Stomach (tissue), 8 donors: ENCODE measurements at regions not wholly inside any gene's neighbourhood (a gene's known extent, or its start where the extent isn't known, plus 50 kb on each side); places are given as distances from the start of the nearest gene placed in this dataset.

Experiments used
- DNase-seq, 2 donors: peaks; one replicate each; pipeline versions ENCODE4 v3.0.0 to v3.0.0-alpha.2; 2013 to 2019
- H3K27ac ChIP-seq, 5 donors: fragments of 200-600 bp in 4 of 5; sonication (generic) in 4 of 5; one replicate each; pipeline ENCODE4 v1.5.1; 2013 to 2019; ENCODE audit warnings: mild to moderate bottlenecking in 1 of 5, moderate library complexity in 1 of 5
- H3K27me3 ChIP-seq, 3 donors: fragments of 200-600 bp; sonication (generic); one replicate each; pipeline ENCODE4 v1.5.1; 2017 to 2019; ENCODE audit warnings: mixed run types in 1 of 3
- H3K36me3 ChIP-seq, 4 donors: fragments of 200-600 bp; sonication (generic); 1 replicate in 3 of 4; 2 replicates in 1 of 4; pipeline ENCODE4 v1.5.1; 2016 to 2019
- H3K4me1 ChIP-seq, 4 donors: fragments of 200-600 bp; sonication (generic); one replicate each; pipeline ENCODE4 v1.5.1; 2016 to 2019
- H3K4me3 ChIP-seq, 4 donors: fragments of 200-600 bp; sonication (generic) in 3 of 4; one replicate each; pipeline ENCODE4 v1.5.1; 2016 to 2019; ENCODE audit warnings: mild to moderate bottlenecking in 1 of 4
- H3K9me3 ChIP-seq, 4 donors: fragments of 200-600 bp; sonication (generic); one replicate each; pipeline ENCODE4 v1.5.1; 2016 to 2019
- EP300 ChIP-seq: sonication (generic); formaldehyde crosslinking; IDR thresholded peaks from one replicate; pipeline ENCODE4 v1.6.1; 2017; ENCODE audit warnings: antibody characterized with exemption
- POLR2A ChIP-seq, 4 donors: fragments of 450-650 bp; IDR thresholded peaks; one replicate each; pipeline ENCODE4 v1.6.1; 2016; ENCODE audit warnings: antibody characterized with exemption in 4 of 4, control low read depth in 2 of 4, mild to moderate bottlenecking in 1 of 4, moderate library complexity in 1 of 4
- POLR2AphosphoS5 ChIP-seq, 3 donors: sonication (generic); formaldehyde crosslinking; IDR thresholded peaks; one replicate each; pipeline ENCODE4 v1.6.1; 2016; ENCODE audit warnings: antibody characterized with exemption in 3 of 3
- WGBS, 5 donors: extraction: QIAGEN DNeasy Blood & Tissue Kit in 3 of 5; methylation state at CpG; one replicate each; pipeline versions ENCODE4 v1.1.5 to v1.1.7; 2013 to 2018; 5-methylcytosine and 5-hydroxymethylcytosine counted together
- intact Hi-C: fragments of 100-400 bp; cut with DNase I; formaldehyde crosslinking; loops from one replicate; pipeline ENCODE4 v1.15.1; 2023; ENCODE audit warnings: low total_unique reads
- TF ChIP-seq, protein P1 (sequence below), 7 experiments: fragments of 450-650 bp in 4 of 7; fragments of 200-600 bp in 3 of 7; sonication (generic) in 3 of 7; IDR thresholded peaks; one replicate each; pipeline ENCODE4 v1.5.1; 2016 to 2019; ENCODE audit warnings: antibody characterized with exemption in 7 of 7, control low read depth in 2 of 7, mild to moderate bottlenecking in 1 of 7
- donor health status: healthy with polysubstance abuse.
- donor health status: Bipolar disorder and iron deficiency.
- donor health status: healthy.

DNA sequence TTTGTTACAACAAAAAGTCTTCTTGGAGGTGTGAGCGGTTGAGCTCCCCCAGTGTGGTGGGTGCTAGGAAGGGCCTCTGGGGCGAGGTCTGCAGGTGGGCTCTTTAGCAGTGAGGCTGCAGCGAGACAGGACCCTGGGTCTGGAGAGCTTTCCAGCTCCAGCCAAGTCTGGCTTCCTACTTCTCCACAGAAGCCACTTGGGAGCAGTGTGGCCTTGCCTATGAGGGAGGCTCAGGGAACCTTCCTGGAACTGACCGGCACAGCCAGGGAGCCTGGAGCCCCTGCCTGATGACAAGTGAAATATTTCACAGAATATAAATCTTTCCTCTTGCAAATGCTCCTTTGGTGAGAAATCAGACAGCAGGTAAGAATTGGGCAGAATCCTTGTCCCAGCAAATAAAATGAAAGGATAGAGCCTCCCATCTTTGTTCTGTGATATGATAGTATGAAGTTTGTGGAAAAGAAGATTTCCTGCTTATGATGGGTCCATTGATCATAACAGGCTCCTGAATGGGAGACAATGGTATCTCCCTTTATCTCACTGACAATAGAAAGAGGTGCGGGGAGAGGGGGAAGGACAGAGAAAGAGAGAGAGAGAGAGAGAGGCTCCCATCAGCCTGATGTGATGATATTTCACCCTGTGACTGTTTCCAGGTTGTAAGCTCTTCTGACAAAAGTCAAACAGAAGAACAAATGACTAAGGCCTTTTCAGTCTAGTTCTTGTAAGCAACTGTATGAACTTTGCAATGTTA is 289.8 kb upstream of the SPRED2 start:
- Histone ChIP-seq H3K27ac (no peak overlapping the region), H3K4me1 (no peaks in the 10 kb centered on the region), H3K36me3 (no peaks in the 10 kb centered on the region), H3K27me3 (no peaks in the 10 kb centered on the region), H3K9me3 (peaks cover 0 to 8% (median 0%) of the 10 kb centered on the region in 4 donors), H3K4me3 (no peak overlapping the region)
- intact Hi-C loops: no loop called here
- no peak for TF ChIP-seq POLR2AphosphoS5 (IDR thresholded peaks at IDR 0.05)
- TF ChIP-seq, protein P1, sequence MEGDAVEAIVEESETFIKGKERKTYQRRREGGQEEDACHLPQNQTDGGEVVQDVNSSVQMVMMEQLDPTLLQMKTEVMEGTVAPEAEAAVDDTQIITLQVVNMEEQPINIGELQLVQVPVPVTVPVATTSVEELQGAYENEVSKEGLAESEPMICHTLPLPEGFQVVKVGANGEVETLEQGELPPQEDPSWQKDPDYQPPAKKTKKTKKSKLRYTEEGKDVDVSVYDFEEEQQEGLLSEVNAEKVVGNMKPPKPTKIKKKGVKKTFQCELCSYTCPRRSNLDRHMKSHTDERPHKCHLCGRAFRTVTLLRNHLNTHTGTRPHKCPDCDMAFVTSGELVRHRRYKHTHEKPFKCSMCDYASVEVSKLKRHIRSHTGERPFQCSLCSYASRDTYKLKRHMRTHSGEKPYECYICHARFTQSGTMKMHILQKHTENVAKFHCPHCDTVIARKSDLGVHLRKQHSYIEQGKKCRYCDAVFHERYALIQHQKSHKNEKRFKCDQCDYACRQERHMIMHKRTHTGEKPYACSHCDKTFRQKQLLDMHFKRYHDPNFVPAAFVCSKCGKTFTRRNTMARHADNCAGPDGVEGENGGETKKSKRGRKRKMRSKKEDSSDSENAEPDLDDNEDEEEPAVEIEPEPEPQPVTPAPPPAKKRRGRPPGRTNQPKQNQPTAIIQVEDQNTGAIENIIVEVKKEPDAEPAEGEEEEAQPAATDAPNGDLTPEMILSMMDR (IDR thresholded peaks at IDR 0.05): peak in 1 of 7 experiments; percentile 30
- DNase-seq: peak; percentile 44 to 88
- WGBS, 5 donors: 58 to 64% (median 61%) methylated on average over 5 of the region's 5 CpGs

DNA sequence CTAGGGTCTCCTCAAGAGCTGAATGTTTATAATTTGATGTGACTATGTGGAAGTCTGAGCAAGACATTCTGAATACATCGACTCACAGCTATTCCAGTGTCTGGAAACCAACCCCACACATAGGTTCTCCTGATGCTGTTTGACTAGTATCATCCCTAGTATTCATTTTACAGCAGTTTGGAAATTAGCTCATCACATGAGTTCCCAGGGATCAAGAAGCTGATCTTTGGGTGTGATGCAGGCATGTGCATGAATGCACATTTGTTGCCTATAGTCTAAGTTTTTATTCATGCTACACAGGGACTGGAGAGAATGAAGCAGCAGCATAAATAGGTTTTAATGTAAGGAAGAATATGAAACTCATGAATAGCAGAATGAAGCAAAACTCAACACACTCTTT is 284.3 kb upstream of the SPRED2 start:
- intact Hi-C loops: no loop called here
- TF ChIP-seq, protein P1 (IDR thresholded peaks at IDR 0.05): no peak
- TF ChIP-seq EP300 (no peak), POLR2AphosphoS5 (IDR thresholded peaks at IDR 0.05) (no peak), POLR2A (IDR thresholded peaks at IDR 0.05) (no peak)
- Histone ChIP-seq H3K4me3 (no peak overlapping the region), H3K27ac (no peak overlapping the region), H3K4me1 (peaks cover 0 to 30% (median 15%) of the 10 kb centered on the region in 4 donors), H3K36me3 (no peaks in the 10 kb centered on the region), H3K27me3 (no peaks in the 10 kb centered on the region), H3K9me3 (no peaks in the 10 kb centered on the region)
- 71 to 100% (median 82%) methylated on average over 1 of the region's 1 CpG for WGBS, 5 donors
- DNase-seq: no peak

DNA sequence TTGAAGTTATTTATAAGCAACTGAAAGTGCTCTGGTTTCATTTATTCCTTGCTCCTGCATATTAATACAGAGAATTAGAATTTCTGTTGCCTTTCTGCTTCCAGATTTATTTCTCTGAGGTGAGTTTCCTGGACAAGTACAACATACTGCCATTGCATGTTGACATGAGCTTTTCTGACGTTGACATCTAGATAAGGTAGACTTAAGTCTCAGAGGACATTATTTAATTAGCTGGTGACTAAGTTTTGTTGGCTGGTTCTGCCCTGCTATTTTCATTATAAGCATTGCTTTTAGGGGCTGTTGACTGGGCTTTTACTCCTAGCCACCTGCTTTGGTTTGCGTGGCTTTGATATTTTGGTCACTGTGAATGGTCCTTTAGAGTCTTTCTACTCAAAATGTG is 282.9 kb upstream of the SPRED2 start:
- TF ChIP-seq, protein P1 (IDR thresholded peaks at IDR 0.05): no peak
- no peak for TF ChIP-seq POLR2A (IDR thresholded peaks at IDR 0.05)
- TF ChIP-seq EP300: no peak
- TF ChIP-seq POLR2AphosphoS5 (IDR thresholded peaks at IDR 0.05): no peak
- intact Hi-C loops: no loop called here

DNA sequence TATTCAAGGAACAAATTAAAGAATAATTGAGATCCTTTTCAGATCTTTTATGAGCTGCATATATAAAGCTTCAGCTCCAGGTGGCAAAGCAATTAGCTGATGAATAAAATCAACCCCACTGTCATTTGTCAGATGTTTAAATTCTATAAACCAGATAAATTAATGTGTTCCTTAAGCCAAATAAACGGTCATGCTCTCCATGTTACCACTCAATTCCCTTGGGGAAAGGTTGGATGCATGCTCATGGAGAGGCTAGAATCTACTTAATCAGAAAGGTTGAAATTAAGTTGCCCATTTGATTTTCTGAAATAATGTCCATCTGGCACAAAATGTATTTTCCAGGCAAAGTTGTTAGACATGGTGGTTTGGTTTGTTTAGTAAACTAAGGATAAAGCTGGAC is 282.5 kb upstream of the SPRED2 start:
- WGBS, 5 donors: 30 to 57% (median 43%) methylated on average over 1 of the region's 1 CpG
- intact Hi-C loops: no loop called here
- H3K27me3 ChIP-seq: no peaks in the 10 kb centered on the region
- H3K4me1 ChIP-seq: peaks cover 0 to 30% (median 15%) of the 10 kb centered on the region in 4 donors
- H3K9me3 ChIP-seq: no peaks in the 10 kb centered on the region
- TF ChIP-seq, protein P1 (IDR thresholded peaks at IDR 0.05): no peak
- TF ChIP-seq EP300: no peak
- no peak for TF ChIP-seq POLR2A (IDR thresholded peaks at IDR 0.05)
- TF ChIP-seq POLR2AphosphoS5 (IDR thresholded peaks at IDR 0.05): no peak
- no peak overlapping the region for H3K4me3 ChIP-seq
- peak in 1 of 2 donors; percentile 15 for DNase-seq
- H3K36me3 ChIP-seq: no peaks in the 10 kb centered on the region
- H3K27ac ChIP-seq: peak overlapping the region in 4 of 5 donors; percentile 57 to 84 (median 68)

More for the DNA sequence above, 282.9 kb upstream of the SPRED2 start:
- Histone ChIP-seq H3K4me3 (no peak overlapping the region), H3K27ac (peak overlapping the region; percentile 57 to 90 (median 77)), H3K4me1 (peaks cover 0 to 30% (median 15%) of the 10 kb centered on the region in 4 donors), H3K27me3 (no peaks in the 10 kb centered on the region), H3K9me3 (no peaks in the 10 kb centered on the region), H3K36me3 (no peaks in the 10 kb centered on the region)
- WGBS, 5 donors: 20 to 38% (median 24%) methylated on average over 2 of the region's 2 CpGs
- peak in 1 of 2 donors; percentile 69 for DNase-seq
